Activated CD8-positive, alpha-beta memory T cell treated with anti-CD3 and anti-CD28 coated beads, Interleukin-2, amount 10 ng/mL, durations not matched to agents 7 days and 5 days (primary cell): ENCODE measurements at regions not wholly inside any gene's neighbourhood (a gene's known extent, or its start where the extent isn't known, plus 50 kb on each side); places are given as distances from the start of the nearest gene placed in this dataset.
"Not testable (repeated sequence)": the region's sequence is repeated elsewhere in the genome, so short reads cannot be mapped to it uniquely, and the experiment has no call there.

Experiments used
- ATAC-seq: fragments of 150-1000 bp; cut with Tn5 transposase; one replicate; pipeline ENCODE4 v1.10.0; 2021; ENCODE audit warnings: moderate library complexity
- CTCF ChIA-PET: fragments of 350-600 bp; sonication (Branson Sonifier 250); formaldehyde crosslinking; loops from one replicate; lab custom pipeline; 2021; ENCODE audit warnings: antibody characterized with exemption; lab: Charles Lee
- DNase-seq: peaks from one replicate; pipeline ENCODE4 v3.0.0-alpha.2; 2020
- H3K27ac Mint-ChIP-seq: one replicate; pipeline ENCODE4 v1.8.0; 2021; ENCODE audit warnings: mild to moderate bottlenecking, mixed read lengths
- H3K27me3 Mint-ChIP-seq: one replicate; pipeline ENCODE4 v1.8.0; 2021; ENCODE audit warnings: mixed read lengths
- H3K36me3 Mint-ChIP-seq: one replicate; pipeline ENCODE4 v1.8.0; 2021; ENCODE audit warnings: mild to moderate bottlenecking, mixed read lengths
- H3K4me1 Mint-ChIP-seq: one replicate; pipeline ENCODE4 v1.8.0; 2021; ENCODE audit warnings: mixed read lengths
- H3K4me3 Mint-ChIP-seq: one replicate; pipeline ENCODE4 v1.8.0; 2021; ENCODE audit warnings: mild to moderate bottlenecking, moderate library complexity, mixed read lengths
- H3K9me3 Mint-ChIP-seq: one replicate; pipeline ENCODE4 v1.8.0; 2022; ENCODE audit warnings: low read depth, mixed read lengths

DNA sequence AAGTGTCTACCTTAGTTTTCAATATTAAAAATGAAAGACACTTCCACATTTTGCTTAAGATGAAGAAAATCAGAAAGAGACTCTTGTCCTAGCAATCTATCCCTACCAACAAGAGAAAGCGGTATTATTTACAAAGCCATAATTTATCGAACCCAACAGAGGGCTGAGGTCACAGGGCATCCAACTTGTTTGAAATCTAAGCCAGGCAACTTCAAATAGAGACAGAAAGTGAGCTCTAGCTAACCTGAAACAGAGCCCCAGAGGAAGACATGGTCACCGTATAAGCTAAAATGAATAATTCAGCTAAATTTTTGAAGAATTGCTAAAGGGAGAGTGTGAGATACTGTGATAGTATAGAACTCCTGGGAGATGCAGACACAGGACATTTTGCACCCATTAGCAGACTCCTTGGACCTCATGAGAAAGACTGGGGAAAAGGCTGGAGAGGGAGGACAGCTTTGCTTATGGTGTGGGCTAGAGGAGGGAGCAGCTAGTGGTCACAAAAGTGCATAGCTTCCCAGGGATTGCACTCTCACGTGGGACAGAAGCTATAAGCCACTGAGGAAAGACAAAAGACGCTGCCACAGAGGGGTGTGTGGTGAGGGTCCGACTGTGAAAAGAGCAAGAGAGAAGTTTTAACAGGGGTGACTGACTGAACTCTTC is 624.2 kb upstream of the GRIN3A start:
- CTCF ChIA-PET, result no interaction called here

DNA sequence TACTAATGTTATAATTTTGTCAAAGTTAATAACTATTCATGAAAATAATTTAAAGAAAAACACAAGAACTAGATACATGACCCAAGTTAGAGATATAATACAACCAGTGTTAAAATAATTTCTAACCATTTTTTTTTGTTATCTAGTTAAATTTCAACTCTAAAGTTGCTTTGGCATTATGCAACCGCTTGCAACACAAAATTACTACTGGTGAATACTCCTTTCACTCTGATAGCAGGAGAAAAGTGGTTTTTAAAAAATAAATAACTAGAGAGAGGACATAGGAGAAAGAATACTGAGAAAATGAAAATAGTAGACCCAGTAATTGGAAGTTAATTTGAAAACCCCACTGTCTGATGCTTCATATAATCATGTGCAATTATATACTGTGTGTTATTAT is 622.4 kb upstream of the GRIN3A start:
- no peaks in the 10 kb centered on the region for H3K27me3 Mint-ChIP-seq
- H3K27ac Mint-ChIP-seq, result no peak overlapping the region
- DNase-seq, result no peak
- H3K4me3 Mint-ChIP-seq, result no peak overlapping the region
- H3K4me1 Mint-ChIP-seq, result no peaks in the 10 kb centered on the region
- CTCF ChIA-PET, result no interaction called here
- H3K9me3 Mint-ChIP-seq, result peaks cover 3% of the 10 kb centered on the region
- no peak for ATAC-seq
- H3K36me3 Mint-ChIP-seq, result no peaks in the 10 kb centered on the region

More for the DNA sequence above, 624.2 kb upstream of the GRIN3A start:
- H3K9me3 Mint-ChIP-seq, result no peaks in the 10 kb centered on the region
- no peaks in the 10 kb centered on the region for H3K27me3 Mint-ChIP-seq
- DNase-seq, result no peak
- H3K4me1 Mint-ChIP-seq, result no peaks in the 10 kb centered on the region
- H3K36me3 Mint-ChIP-seq, result no peaks in the 10 kb centered on the region
- H3K27ac Mint-ChIP-seq, result no peak overlapping the region
- no peak for ATAC-seq
- no peak overlapping the region for H3K4me3 Mint-ChIP-seq

DNA sequence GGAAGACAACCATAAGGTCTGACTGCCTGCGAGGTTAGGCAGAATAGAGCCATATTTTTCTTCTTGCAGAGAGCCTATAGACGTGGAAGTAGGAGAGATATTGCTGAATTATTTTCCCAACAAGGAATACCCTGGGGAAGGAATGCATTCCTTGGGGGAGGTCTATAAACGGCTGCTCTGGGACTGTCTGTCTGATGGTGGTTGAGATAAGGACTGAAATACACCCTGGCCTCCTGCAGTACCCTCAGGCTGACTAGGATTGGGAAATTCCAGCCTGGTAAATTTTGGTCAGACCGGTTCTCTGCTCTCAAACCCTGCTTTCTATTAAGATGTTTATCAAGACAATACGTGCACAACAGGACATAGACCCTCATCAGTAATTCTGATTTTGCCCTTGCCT is 617.5 kb upstream of the GRIN3A start:
- no peaks in the 10 kb centered on the region for H3K4me1 Mint-ChIP-seq
- CTCF ChIA-PET, result no interaction called here
- H3K27me3 Mint-ChIP-seq, result no peaks in the 10 kb centered on the region
- no peak for ATAC-seq
- H3K4me3 Mint-ChIP-seq, result no peak overlapping the region
- DNase-seq, result no peak
- peaks cover 9% of the 10 kb centered on the region for H3K9me3 Mint-ChIP-seq
- no peak overlapping the region for H3K27ac Mint-ChIP-seq
- H3K36me3 Mint-ChIP-seq, result no peaks in the 10 kb centered on the region

DNA sequence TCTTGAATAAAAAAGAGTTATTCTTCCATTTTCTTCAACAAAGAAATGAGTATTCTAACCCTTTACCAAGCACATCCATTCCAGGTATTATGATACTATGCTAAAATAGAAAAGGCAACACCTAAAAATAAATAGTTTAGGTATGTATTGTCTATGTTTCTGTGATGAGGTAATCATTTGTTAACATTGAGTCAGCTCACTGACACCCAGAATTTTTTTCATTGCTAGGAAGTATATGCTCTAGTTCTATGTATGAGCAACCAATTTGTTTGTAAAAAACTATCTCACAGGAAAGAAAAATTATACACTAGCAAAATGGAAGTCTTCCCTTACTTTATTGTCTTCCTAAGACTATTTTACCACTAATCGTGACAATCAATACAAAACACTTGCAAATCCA is 615.6 kb upstream of the GRIN3A start:
- Mint-ChIP-seq H3K4me1 (no peaks in the 10 kb centered on the region), H3K27ac (no peak overlapping the region), H3K9me3 (peaks cover 12% of the 10 kb centered on the region), H3K4me3 (no peak overlapping the region), H3K27me3 (no peaks in the 10 kb centered on the region), H3K36me3 (no peaks in the 10 kb centered on the region)
- ATAC-seq (no peak), DNase-seq (no peak)
- CTCF ChIA-PET, result no interaction called here

DNA sequence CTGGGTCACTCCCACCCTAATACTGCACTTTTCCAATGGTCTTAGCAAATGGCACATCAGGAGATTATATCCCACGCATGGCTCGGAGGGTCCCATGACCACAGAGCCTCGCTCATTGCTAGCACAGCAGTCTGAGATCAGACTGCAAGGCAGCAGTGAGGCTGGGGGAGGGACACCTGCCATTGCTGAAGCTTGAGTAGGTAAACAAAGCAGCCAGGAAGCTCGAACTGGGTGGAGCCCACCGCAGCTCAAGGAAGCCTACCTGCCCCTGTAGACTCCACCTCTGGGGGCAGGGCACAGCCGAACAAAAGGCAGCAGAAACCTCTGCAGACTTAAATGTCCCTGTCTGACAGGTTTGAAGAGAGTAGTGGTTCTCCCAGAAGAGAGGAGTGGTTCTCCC is 599.0 kb upstream of the GRIN3A start:
- H3K4me3 Mint-ChIP-seq, H3K4me1 Mint-ChIP-seq, H3K36me3 Mint-ChIP-seq, DNase-seq, CTCF ChIA-PET, H3K27me3 Mint-ChIP-seq, H3K27ac Mint-ChIP-seq, ATAC-seq: not testable (repeated sequence)
- H3K9me3 Mint-ChIP-seq, result peaks cover 11% of the 10 kb centered on the region

DNA sequence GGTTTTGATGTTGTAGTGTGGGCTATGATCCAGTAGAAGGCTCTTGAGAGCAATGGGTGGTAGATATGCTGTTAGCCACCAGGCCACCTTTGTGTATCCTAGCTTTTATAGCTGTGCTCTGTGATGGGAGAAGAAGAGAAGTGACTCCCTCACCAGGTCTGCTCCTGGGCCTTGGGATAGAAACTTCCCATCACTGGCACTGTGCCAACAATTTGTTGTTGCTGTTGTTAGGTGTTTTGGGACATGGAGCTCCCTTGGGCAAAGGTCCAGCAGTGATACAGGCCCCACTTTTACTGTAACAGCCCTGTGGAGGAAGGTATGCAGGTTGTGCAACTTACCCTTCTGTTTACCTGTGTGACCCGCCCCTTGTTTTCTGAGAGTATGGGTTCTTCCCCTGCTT is 570.9 kb upstream of the GRIN3A start:
- Mint-ChIP-seq H3K27ac (no peak overlapping the region), H3K4me1 (no peaks in the 10 kb centered on the region), H3K4me3 (no peak overlapping the region), H3K36me3 (no peaks in the 10 kb centered on the region), H3K9me3 (peaks cover 7% of the 10 kb centered on the region), H3K27me3 (no peaks in the 10 kb centered on the region)
- ATAC-seq (no peak), DNase-seq (no peak)
- CTCF ChIA-PET, result no interaction called here

DNA sequence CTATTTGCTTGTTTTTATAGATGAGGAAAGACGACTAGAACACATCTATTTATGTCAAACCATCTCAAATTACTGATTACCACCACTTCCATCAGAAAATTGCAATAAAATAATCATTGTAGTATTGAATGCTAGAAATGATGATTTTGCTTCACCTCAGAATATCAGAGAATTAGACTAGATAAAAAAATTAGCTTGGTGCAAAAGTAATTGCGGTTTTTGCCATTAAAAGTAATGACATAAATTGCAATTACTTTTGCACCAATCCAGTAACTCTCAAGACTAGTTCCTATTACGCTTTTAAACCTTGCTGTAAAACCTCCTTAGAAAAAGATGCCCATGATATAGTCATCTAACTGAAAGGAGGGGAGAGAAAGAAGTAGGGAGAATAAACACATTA is 556.7 kb upstream of the GRIN3A start:
- no peaks in the 10 kb centered on the region for H3K27me3 Mint-ChIP-seq
- DNase-seq (no peak), ATAC-seq (no peak)
- no peaks in the 10 kb centered on the region for H3K36me3 Mint-ChIP-seq
- no peak overlapping the region for H3K4me3 Mint-ChIP-seq
- H3K4me1 Mint-ChIP-seq, result no peaks in the 10 kb centered on the region
- CTCF ChIA-PET, result no interaction called here
- H3K9me3 Mint-ChIP-seq, result peaks cover 4% of the 10 kb centered on the region
- no peak overlapping the region for H3K27ac Mint-ChIP-seq

DNA sequence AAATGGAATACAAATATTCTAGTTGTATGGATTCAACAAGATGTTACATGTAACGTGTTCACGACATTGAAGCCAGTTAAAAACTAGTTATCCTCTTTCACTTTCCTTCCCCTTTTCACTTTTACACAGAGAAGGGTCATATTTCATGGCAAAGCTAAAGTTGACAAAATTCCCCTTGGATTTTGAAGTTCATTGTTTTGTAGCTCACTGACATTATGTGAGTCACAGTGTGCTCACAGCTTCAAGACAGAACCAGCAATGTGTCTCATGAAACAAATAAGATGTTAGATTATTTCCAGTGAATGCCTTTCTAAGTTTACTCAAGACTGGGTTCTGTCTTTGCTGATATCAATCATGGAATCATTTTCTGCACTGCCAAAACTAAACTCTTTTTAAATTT is 535.5 kb upstream of the GRIN3A start:
- no peak overlapping the region for H3K27ac Mint-ChIP-seq
- no peaks in the 10 kb centered on the region for H3K27me3 Mint-ChIP-seq
- CTCF ChIA-PET, result no interaction called here
- no peak overlapping the region for H3K4me3 Mint-ChIP-seq
- H3K9me3 Mint-ChIP-seq, result peaks cover 4% of the 10 kb centered on the region
- no peaks in the 10 kb centered on the region for H3K36me3 Mint-ChIP-seq
- ATAC-seq (no peak), DNase-seq (no peak)
- H3K4me1 Mint-ChIP-seq, result no peaks in the 10 kb centered on the region

DNA sequence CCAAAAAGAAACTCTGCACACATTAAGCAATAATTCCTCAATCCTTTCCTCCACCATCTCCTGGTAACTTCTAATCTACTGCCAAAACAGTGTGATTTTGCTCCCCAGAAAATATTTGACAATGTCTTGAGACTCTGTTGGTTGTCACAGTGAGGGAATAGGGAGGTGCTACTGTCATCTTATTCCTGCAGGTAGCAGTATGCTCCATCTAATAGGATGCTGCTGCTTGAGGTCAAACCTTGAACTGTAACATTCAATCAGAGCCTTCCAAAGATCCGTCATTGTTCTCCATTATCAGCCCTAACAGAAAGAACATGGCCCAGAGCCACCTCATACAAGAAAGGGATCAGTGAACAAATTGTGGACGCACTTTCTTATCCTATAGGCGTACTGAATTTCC is 514.7 kb upstream of the GRIN3A start:
- no peak for ATAC-seq
- Mint-ChIP-seq H3K9me3 (peaks cover 12% of the 10 kb centered on the region), H3K27me3 (no peaks in the 10 kb centered on the region), H3K27ac (no peak overlapping the region), H3K4me1 (no peaks in the 10 kb centered on the region), H3K4me3 (no peak overlapping the region), H3K36me3 (no peaks in the 10 kb centered on the region)
- CTCF ChIA-PET, result no interaction called here
- no peak for DNase-seq

DNA sequence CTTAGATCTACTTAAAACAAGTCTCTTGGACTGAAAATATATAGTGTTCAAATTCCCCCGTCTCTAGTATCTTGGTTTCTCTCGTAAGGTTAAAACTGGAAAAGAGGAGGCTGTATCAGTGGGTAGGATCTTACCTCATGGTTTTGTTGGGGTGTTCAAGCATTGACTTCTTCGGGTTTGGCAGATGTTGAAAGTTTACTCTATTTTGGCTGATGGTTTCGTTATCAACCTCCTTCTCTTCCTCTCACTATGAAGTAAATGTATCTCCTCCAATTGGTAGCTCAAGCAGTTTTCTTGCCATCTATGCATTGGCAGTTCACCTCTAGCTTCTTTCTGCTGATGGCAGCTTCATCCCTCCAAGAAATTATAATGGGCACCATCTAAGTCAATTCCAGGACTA is 506.5 kb upstream of the GRIN3A start:
- ATAC-seq (no peak), DNase-seq (no peak)
- H3K4me1 Mint-ChIP-seq, result no peaks in the 10 kb centered on the region
- no peaks in the 10 kb centered on the region for H3K27me3 Mint-ChIP-seq
- CTCF ChIA-PET, result no interaction called here
- peaks cover 7% of the 10 kb centered on the region for H3K9me3 Mint-ChIP-seq
- H3K27ac Mint-ChIP-seq, result no peak overlapping the region
- no peak overlapping the region for H3K4me3 Mint-ChIP-seq
- H3K36me3 Mint-ChIP-seq, result no peaks in the 10 kb centered on the region

DNA sequence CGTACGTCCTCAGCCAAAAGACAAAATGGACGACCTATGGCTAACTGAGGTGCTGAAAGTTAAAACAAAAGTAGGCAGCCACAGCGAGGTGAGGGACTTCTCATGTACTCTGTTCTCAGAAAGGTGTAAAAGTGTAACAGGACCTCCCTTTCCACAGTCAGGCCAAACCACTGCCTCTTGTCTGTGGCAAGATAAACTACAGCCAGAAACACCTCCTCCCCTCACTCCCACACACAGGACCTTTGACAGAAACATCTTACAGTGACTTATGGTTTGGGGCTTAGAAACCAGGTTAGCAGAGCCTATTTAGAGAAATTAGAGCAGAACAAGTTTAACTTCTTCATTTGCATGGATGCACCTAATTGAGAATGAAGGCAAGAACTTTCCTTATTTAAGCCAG is 499.1 kb upstream of the GRIN3A start:
- no peaks in the 10 kb centered on the region for H3K4me1 Mint-ChIP-seq
- CTCF ChIA-PET, result no interaction called here
- no peaks in the 10 kb centered on the region for H3K36me3 Mint-ChIP-seq
- DNase-seq (no peak), ATAC-seq (no peak)
- no peaks in the 10 kb centered on the region for H3K27me3 Mint-ChIP-seq
- H3K27ac Mint-ChIP-seq, result no peak overlapping the region
- peaks cover 5% of the 10 kb centered on the region for H3K9me3 Mint-ChIP-seq
- no peak overlapping the region for H3K4me3 Mint-ChIP-seq

DNA sequence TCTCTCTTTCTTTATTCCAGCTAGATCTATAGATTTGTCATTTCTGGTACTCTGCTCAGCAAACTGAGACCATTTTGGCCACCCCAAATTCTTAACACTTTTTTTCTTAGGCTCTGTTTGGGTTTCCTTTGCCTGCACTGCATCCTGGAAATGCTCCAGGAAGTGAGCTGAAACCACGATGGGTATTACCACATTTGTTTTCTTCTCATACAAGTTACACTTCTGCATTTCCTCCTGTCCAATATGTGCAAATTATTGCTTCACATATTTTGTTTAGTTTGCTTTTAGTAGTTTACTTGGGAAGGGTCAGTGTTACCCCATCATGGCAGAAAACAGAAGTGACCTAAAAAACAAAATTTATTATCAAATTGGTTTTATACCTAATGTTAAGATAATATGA is 498.6 kb upstream of the GRIN3A start:
- DNase-seq (no peak), ATAC-seq (no peak)
- Mint-ChIP-seq H3K27ac (no peak overlapping the region), H3K27me3 (no peaks in the 10 kb centered on the region), H3K4me3 (no peak overlapping the region), H3K36me3 (no peaks in the 10 kb centered on the region), H3K9me3 (peaks cover 6% of the 10 kb centered on the region), H3K4me1 (no peaks in the 10 kb centered on the region)
- CTCF ChIA-PET, result no interaction called here

DNA sequence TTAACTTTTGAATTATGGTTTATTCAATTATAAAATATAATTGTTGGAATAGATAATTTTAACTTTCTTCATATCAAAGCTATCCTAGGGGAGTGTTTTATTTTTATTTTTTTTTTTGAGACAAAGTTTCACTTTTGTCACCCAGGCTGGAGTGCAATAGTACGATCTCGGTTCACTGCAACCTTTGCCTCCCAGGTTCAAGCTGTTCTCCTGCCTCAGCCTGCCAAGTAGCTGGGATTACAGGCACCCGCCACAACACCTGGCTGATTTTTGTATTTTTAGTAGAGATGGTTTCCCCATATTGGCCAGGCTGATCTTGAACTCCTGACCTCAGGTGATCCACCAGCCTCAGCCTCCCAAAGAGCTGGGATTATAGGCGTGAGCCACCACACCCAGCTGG is 489.0 kb upstream of the GRIN3A start:
- H3K4me3 Mint-ChIP-seq, H3K27me3 Mint-ChIP-seq, H3K27ac Mint-ChIP-seq, ATAC-seq, H3K4me1 Mint-ChIP-seq, H3K9me3 Mint-ChIP-seq, CTCF ChIA-PET, H3K36me3 Mint-ChIP-seq, DNase-seq: not testable (repeated sequence)

DNA sequence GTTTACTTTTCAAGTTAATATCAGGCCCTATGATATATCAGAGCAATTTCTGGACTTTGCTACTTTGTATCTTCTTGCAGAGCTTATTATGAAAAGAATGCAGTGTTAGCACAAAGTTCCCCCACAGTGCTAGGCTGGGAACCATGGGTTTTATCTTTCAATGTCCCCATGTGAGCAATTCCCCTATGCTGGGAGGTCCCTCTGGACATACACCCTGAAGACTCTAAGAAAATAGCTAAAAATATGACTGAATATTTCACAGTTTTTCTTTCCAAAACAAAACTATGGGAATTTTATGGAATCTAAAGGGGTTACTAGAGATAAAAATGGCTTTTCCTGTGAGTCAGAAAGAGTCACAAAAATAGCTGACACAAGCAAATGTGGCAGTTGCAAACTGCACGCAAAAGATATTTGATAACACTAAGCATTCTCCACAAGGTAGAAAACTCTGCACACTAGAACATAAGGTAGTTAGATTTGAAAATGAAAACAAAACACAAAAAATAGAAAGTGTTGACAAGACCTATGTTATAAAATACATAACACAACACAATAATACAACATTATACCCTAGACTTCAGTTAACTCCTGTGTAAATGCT is 487.5 kb upstream of the GRIN3A start:
- H3K4me3 Mint-ChIP-seq, result no peak overlapping the region
- CTCF ChIA-PET, result no interaction called here
- H3K9me3 Mint-ChIP-seq, result peaks cover 6% of the 10 kb centered on the region
- DNase-seq (no peak), ATAC-seq (no peak)
- no peaks in the 10 kb centered on the region for H3K36me3 Mint-ChIP-seq
- H3K27ac Mint-ChIP-seq, result no peak overlapping the region
- H3K27me3 Mint-ChIP-seq, result no peaks in the 10 kb centered on the region
- H3K4me1 Mint-ChIP-seq, result no peaks in the 10 kb centered on the region
